ENCODE measurements at regions not wholly inside any gene's neighbourhood (a gene's known extent, or its start where the extent isn't known, plus 50 kb on each side); places are given as distances from the start of the nearest gene placed in this dataset.

- Histone ChIP-seq H3K36me3 (ENCODE audit: control insufficient read depth, low read length) (no peaks in the 10 kb centered on the region), H3K27ac (ENCODE audit: low read depth, low read length) (no peak overlapping the region)
Observed at GRCh38 chr5:136527311-136527710, 162.0 kb upstream of the TRPC7 start.

GRCh38 chr5:136526791-136527190, 161.4 kb upstream of the TRPC7 start:
- TF ChIP-seq CTCF (IDR thresholded peaks at IDR 0.05; ENCODE audit: low read depth, low read length, poor library complexity, severe bottlenecking): no peak
- H3K9me3 ChIP-seq (ENCODE audit: control insufficient read depth, insufficient read depth, low read length): no peaks in the 10 kb centered on the region
- H3F3A ChIP-seq (ENCODE audit: control insufficient read depth, insufficient read depth): no peaks in the 10 kb centered on the region
- no peak overlapping the region for H3K4me3 ChIP-seq (ENCODE audit: low read length)
- no peaks in the 10 kb centered on the region for H3K79me2 ChIP-seq (ENCODE audit: control insufficient read depth, low read length)
- H3K9me2 ChIP-seq (replicated peaks; ENCODE audit: control insufficient read depth, low read length): no peaks in the 10 kb centered on the region
- no peak overlapping the region for H3K4me2 ChIP-seq (ENCODE audit: low read length)
- no peak overlapping the region for H3K27ac ChIP-seq (ENCODE audit: low read depth, low read length)
- H4K20me1 ChIP-seq (ENCODE audit: control insufficient read depth, insufficient read depth, low read depth, low read length): no peaks in the 10 kb centered on the region
- H3K36me3 ChIP-seq (ENCODE audit: control insufficient read depth, low read length): no peaks in the 10 kb centered on the region
- no peaks in the 10 kb centered on the region for H3K4me1 ChIP-seq (ENCODE audit: control insufficient read depth, low read length)
- peaks cover 18% of the 10 kb centered on the region; the same call in 1 of the 2 replicates for H3K27me3 ChIP-seq (ENCODE audit: control insufficient read depth, low read length)

More at GRCh38 chr5:136527311-136527710, 162.0 kb upstream of the TRPC7 start:
- H3K9me2 ChIP-seq (replicated peaks; ENCODE audit: control insufficient read depth, low read length): no peaks in the 10 kb centered on the region
- H3K4me3 ChIP-seq (ENCODE audit: low read length): no peak overlapping the region
- H4K20me1 ChIP-seq (ENCODE audit: control insufficient read depth, insufficient read depth, low read depth, low read length): no peaks in the 10 kb centered on the region
- no peak overlapping the region for H3K4me2 ChIP-seq (ENCODE audit: low read length)
- no peaks in the 10 kb centered on the region for H3K79me2 ChIP-seq (ENCODE audit: control insufficient read depth, low read length)
- peaks cover 18% of the 10 kb centered on the region; the same call in 1 of the 2 replicates for H3K27me3 ChIP-seq (ENCODE audit: control insufficient read depth, low read length)
- no peaks in the 10 kb centered on the region for H3K4me1 ChIP-seq (ENCODE audit: control insufficient read depth, low read length)
- H3K9me3 ChIP-seq (ENCODE audit: control insufficient read depth, insufficient read depth, low read length): no peaks in the 10 kb centered on the region
- TF ChIP-seq CTCF (IDR thresholded peaks at IDR 0.05; ENCODE audit: low read depth, low read length, poor library complexity, severe bottlenecking) (no peak), EZH2phosphoT487 (IDR thresholded peaks at IDR 0.05; ENCODE audit: borderline replicate concordance, low read length) (no peak)
- H3F3A ChIP-seq (ENCODE audit: control insufficient read depth, insufficient read depth): no peaks in the 10 kb centered on the region

- Histone ChIP-seq H3K4me3 (ENCODE audit: low read length) (no peak overlapping the region), H4K20me1 (ENCODE audit: control insufficient read depth, insufficient read depth, low read depth, low read length) (no peaks in the 10 kb centered on the region), H3K4me2 (ENCODE audit: low read length) (no peak overlapping the region), H3K36me3 (ENCODE audit: control insufficient read depth, low read length) (no peaks in the 10 kb centered on the region), H3K27ac (ENCODE audit: low read depth, low read length) (no peak overlapping the region), H3K9me2 (replicated peaks; ENCODE audit: control insufficient read depth, low read length) (no peaks in the 10 kb centered on the region), H3K27me3 (ENCODE audit: control insufficient read depth, low read length) (peaks cover 24% of the 10 kb centered on the region), H3K4me1 (ENCODE audit: control insufficient read depth, low read length) (no peaks in the 10 kb centered on the region), H3K79me2 (ENCODE audit: control insufficient read depth, low read length) (no peaks in the 10 kb centered on the region), H3K9me3 (ENCODE audit: control insufficient read depth, insufficient read depth, low read length) (no peaks in the 10 kb centered on the region), H3F3A (ENCODE audit: control insufficient read depth, insufficient read depth) (no peaks in the 10 kb centered on the region)
- TF ChIP-seq CTCF (IDR thresholded peaks at IDR 0.05; ENCODE audit: low read depth, low read length, poor library complexity, severe bottlenecking) (no peak), EZH2phosphoT487 (IDR thresholded peaks at IDR 0.05; ENCODE audit: borderline replicate concordance, low read length) (no peak)
Observed at GRCh38 chr5:136526021-136526420, 160.7 kb upstream of the TRPC7 start.

- Histone ChIP-seq H3K36me3 (ENCODE audit: control insufficient read depth, low read length) (no peaks in the 10 kb centered on the region), H3F3A (ENCODE audit: control insufficient read depth, insufficient read depth) (no peaks in the 10 kb centered on the region), H3K4me2 (ENCODE audit: low read length) (no peak overlapping the region), H3K79me2 (ENCODE audit: control insufficient read depth, low read length) (no peaks in the 10 kb centered on the region), H3K27ac (ENCODE audit: low read depth, low read length) (no peak overlapping the region), H3K9me2 (replicated peaks; ENCODE audit: control insufficient read depth, low read length) (no peaks in the 10 kb centered on the region), H3K27me3 (ENCODE audit: control insufficient read depth, low read length) (peaks cover 24% of the 10 kb centered on the region), H3K4me3 (ENCODE audit: low read length) (no peak overlapping the region), H3K4me1 (ENCODE audit: control insufficient read depth, low read length) (no peaks in the 10 kb centered on the region), H3K9me3 (ENCODE audit: control insufficient read depth, insufficient read depth, low read length) (no peaks in the 10 kb centered on the region), H4K20me1 (ENCODE audit: control insufficient read depth, insufficient read depth, low read depth, low read length) (no peaks in the 10 kb centered on the region)
- TF ChIP-seq EZH2phosphoT487 (IDR thresholded peaks at IDR 0.05; ENCODE audit: borderline replicate concordance, low read length): no peak
- no peak for TF ChIP-seq CTCF (IDR thresholded peaks at IDR 0.05; ENCODE audit: low read depth, low read length, poor library complexity, severe bottlenecking)
Observed at GRCh38 chr5:136525597-136525996, 160.3 kb upstream of the TRPC7 start.

Data from DOHH2 (cell line).